HG03108 (cell line): ENCODE measurements at regions not wholly inside any gene's neighbourhood (a gene's known extent, or its start where the extent isn't known, plus 50 kb on each side); places are given as distances from the start of the nearest gene placed in this dataset.
A peak's percentile ranks its signal among the peaks of the same experiment; 100 is the strongest.

Experiments used
- ATAC-seq: cut with Tn5 transposase; IDR thresholded peaks from one replicate; pipeline ENCODE4 v1.9.1; 2021; ENCODE audit warnings: moderate library complexity; ENCODE audit not compliant: unreplicated experiment

- no peak for ATAC-seq
Observed at GRCh38 chr5:5018578-5018970, 121.6 kb upstream of the ADAMTS16 start.

GRCh38 chr5:5021436-5021835 is 118.7 kb upstream of the ADAMTS16 start:
- no peak for ATAC-seq

GRCh38 chr5:5025098-5025773 is 114.9 kb upstream of the ADAMTS16 start:
- ATAC-seq = no peak

- no peak for ATAC-seq
Observed at GRCh38 chr5:5025774-5026408, 114.2 kb upstream of the ADAMTS16 start.

GRCh38 chr5:5026409-5026785 is 113.7 kb upstream of the ADAMTS16 start:
- no peak for ATAC-seq

GRCh38 chr5:5031665-5032064 is 108.5 kb upstream of the ADAMTS16 start:
- ATAC-seq = no peak

- ATAC-seq = no peak
Observed at GRCh38 chr5:5037674-5038073, 102.5 kb upstream of the ADAMTS16 start.

GRCh38 chr5:5039918-5040317 is 100.2 kb upstream of the ADAMTS16 start:
- no peak for ATAC-seq

GRCh38 chr5:5040712-5041111 is 99.4 kb upstream of the ADAMTS16 start:
- no peak for ATAC-seq

- no peak for ATAC-seq
Observed at GRCh38 chr5:5042806-5043205, 97.3 kb upstream of the ADAMTS16 start.

GRCh38 chr5:5043346-5043745 is 96.8 kb upstream of the ADAMTS16 start:
- ATAC-seq = no peak

GRCh38 chr5:5044247-5044840 is 95.8 kb upstream of the ADAMTS16 start:
- no peak for ATAC-seq

GRCh38 chr5:5046680-5047502 is 93.2 kb upstream of the ADAMTS16 start:
- peak; percentile 67 for ATAC-seq

GRCh38 chr5:5050801-5051200 is 89.3 kb upstream of the ADAMTS16 start:
- no peak for ATAC-seq

GRCh38 chr5:5055712-5056111 is 84.4 kb upstream of the ADAMTS16 start:
- no peak for ATAC-seq

- ATAC-seq = no peak
Observed at GRCh38 chr5:5061836-5062235, 78.3 kb upstream of the ADAMTS16 start.

GRCh38 chr5:5062525-5063302 is 77.4 kb upstream of the ADAMTS16 start:
- no peak for ATAC-seq

GRCh38 chr5:5063533-5063953 is 76.6 kb upstream of the ADAMTS16 start:
- no peak for ATAC-seq

GRCh38 chr5:5065472-5065871 is 74.7 kb upstream of the ADAMTS16 start:
- no peak for ATAC-seq

- no peak for ATAC-seq
Observed at GRCh38 chr5:5066276-5067186, 73.6 kb upstream of the ADAMTS16 start.
